ENCODE measurements at regions not wholly inside any gene's neighbourhood (a gene's known extent, or its start where the extent isn't known, plus 50 kb on each side); places are given as distances from the start of the nearest gene placed in this dataset.
"Not testable (repeated sequence)": the region's sequence is repeated elsewhere in the genome, so short reads cannot be mapped to it uniquely, and the experiment has no call there.

DNA sequence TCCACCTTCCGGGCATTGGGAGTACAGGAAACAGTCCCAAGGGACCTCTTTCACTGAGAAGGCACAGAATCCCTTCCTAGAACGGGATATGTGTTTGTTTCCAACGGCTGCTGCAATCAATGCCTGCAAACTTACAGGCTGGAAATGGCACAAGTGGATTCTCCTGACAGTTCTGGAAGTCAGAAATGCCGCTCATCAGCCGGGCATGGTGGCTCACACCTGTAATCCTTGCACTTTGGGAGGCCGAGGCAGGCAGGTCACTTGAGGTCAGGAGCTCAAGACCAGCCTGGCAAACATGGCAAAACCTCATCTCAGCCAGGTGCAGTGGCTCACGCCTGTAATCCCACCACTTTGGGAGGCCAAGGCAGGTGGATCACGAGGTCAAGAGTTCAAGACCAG is 97.0 kb upstream of the FGF3 start:
- TF ChIP-seq POLR2A, POU2F2, POLR2AphosphoS5 (IDR thresholded peaks at IDR 0.05; ENCODE audit: low read depth, low read length): not testable (repeated sequence)

All from GM12891 (cell line).